HG03521 (cell line): ENCODE measurements at regions not wholly inside any gene's neighbourhood (a gene's known extent, or its start where the extent isn't known, plus 50 kb on each side); places are given as distances from the start of the nearest gene placed in this dataset.

Experiments
- ATAC-seq: cut with Tn5 transposase; IDR thresholded peaks from one replicate; pipeline ENCODE4 v1.9.1; 2021; ENCODE audit warnings: mild to moderate bottlenecking, moderate library complexity; ENCODE audit not compliant: unreplicated experiment

- no peak for ATAC-seq
These were observed 109.1 kb upstream of the MDFIC2 start for GRCh38 chr3:70421506-70421905.

- no peak for ATAC-seq
These were observed 96.6 kb upstream of the MDFIC2 start for GRCh38 chr3:70409018-70409417.

GRCh38 chr3:70400194-70400593 is 87.8 kb upstream of the MDFIC2 start:
- ATAC-seq: peak; percentile 64

GRCh38 chr3:70393881-70394612 is 81.6 kb upstream of the MDFIC2 start:
- ATAC-seq: no peak

- ATAC-seq: no peak
These were observed 79.8 kb upstream of the MDFIC2 start for GRCh38 chr3:70392227-70392626.

- ATAC-seq: no peak
These were observed 75.5 kb upstream of the MDFIC2 start for GRCh38 chr3:70387889-70388288.

- ATAC-seq: no peak
These were observed 74.4 kb upstream of the MDFIC2 start for GRCh38 chr3:70386846-70387245.

GRCh38 chr3:70386043-70386442 is 73.6 kb upstream of the MDFIC2 start:
- ATAC-seq: no peak

- peak; percentile 97 for ATAC-seq
These were observed 71.0 kb upstream of the MDFIC2 start for GRCh38 chr3:70383360-70383831.

- no peak for ATAC-seq
These were observed 61.7 kb upstream of the MDFIC2 start for GRCh38 chr3:70374179-70374578.
